Loucy (cell line): ENCODE measurements at regions not wholly inside any gene's neighbourhood (a gene's known extent, or its start where the extent isn't known, plus 50 kb on each side); places are given as distances from the start of the nearest gene placed in this dataset.

Experiments
- H2AFZ ChIP-seq: fragments of 200-600 bp; sonication (generic); 2 replicates; pipeline ENCODE4 v1.6.0; 2016; ENCODE audit warnings: antibody characterized with exemption, mild to moderate bottlenecking, low read length, moderate library complexity
- H3F3A ChIP-seq: fragments of 200-600 bp; 2 replicates; pipeline ENCODE4 v1.6.0; 2016; ENCODE audit warnings: antibody characterized with exemption, low read depth, mild to moderate bottlenecking
- H3K27me3 ChIP-seq: fragments of 200-600 bp; sonication (generic); 2 replicates; pipeline ENCODE4 v1.6.1; 2014; ENCODE audit warnings: low read length, mild to moderate bottlenecking; ENCODE audit not compliant: insufficient read depth, poor library complexity, severe bottlenecking
- H3K36me3 ChIP-seq: fragments of 200-600 bp; sonication (generic); 2 replicates; pipeline ENCODE4 v1.6.1; 2016; ENCODE audit warnings: low read length; ENCODE audit not compliant: insufficient read depth
- H3K4me1 ChIP-seq: fragments of 200-600 bp; sonication (generic); 2 replicates; pipeline ENCODE4 v1.5.1; 2014; ENCODE audit warnings: low read length, mild to moderate bottlenecking; ENCODE audit not compliant: insufficient read depth, poor library complexity, severe bottlenecking
- H3K4me2 ChIP-seq: fragments of 200-600 bp; sonication (generic); 2 replicates; pipeline ENCODE4 v1.6.0; 2014; ENCODE audit warnings: antibody characterized with exemption, low read length, low read depth, mild to moderate bottlenecking; ENCODE audit not compliant: poor library complexity, severe bottlenecking
- H3K4me3 ChIP-seq: fragments of 200-600 bp; sonication (generic); 2 replicates; pipeline ENCODE4 v1.5.1; 2014; ENCODE audit warnings: low read length, mild to moderate bottlenecking, mixed read lengths; ENCODE audit not compliant: poor library complexity, severe bottlenecking
- H3K79me2 ChIP-seq: fragments of 200-600 bp; sonication (generic); 2 replicates; pipeline ENCODE4 v1.6.1; 2014; ENCODE audit warnings: low read length; ENCODE audit not compliant: insufficient read depth
- H3K9ac ChIP-seq: fragments of 200-600 bp; sonication (generic); 2 replicates; pipeline ENCODE4 v1.6.0; 2014; ENCODE audit warnings: mild to moderate bottlenecking, low read depth, low read length, moderate library complexity; ENCODE audit not compliant: poor library complexity, severe bottlenecking
- H3K9me2 ChIP-seq: fragments of 200-600 bp; sonication (generic); replicated peaks from 2 replicates; pipeline ENCODE4 v1.6.1; 2016; ENCODE audit warnings: low read depth, low read length, mixed read lengths
- H3K9me3 ChIP-seq: fragments of 200-600 bp; sonication (generic); 2 replicates; pipeline ENCODE4 v1.6.1; 2014; ENCODE audit warnings: mild to moderate bottlenecking, antibody characterized with exemption, low read length, low read depth; ENCODE audit not compliant: insufficient read depth
- H4K20me1 ChIP-seq: fragments of 200-600 bp; sonication (generic); 2 replicates; pipeline ENCODE4 v1.6.0; 2014; ENCODE audit warnings: antibody characterized with exemption, low read length, mild to moderate bottlenecking; ENCODE audit not compliant: insufficient read depth, poor library complexity, severe bottlenecking
- EZH2phosphoT487 ChIP-seq: fragments of 200-600 bp; IDR thresholded peaks from 2 replicates; pipeline ENCODE4 v1.6.1; 2018; ENCODE audit warnings: antibody characterized with exemption, mild to moderate bottlenecking, moderate library complexity, borderline replicate concordance
- TF ChIP-seq, protein P1 (sequence below): fragments of 200-600 bp; sonication (generic); conservative IDR thresholded peaks from 2 replicates; pipeline ENCODE4 v1.5.1; 2014; ENCODE audit warnings: mild to moderate bottlenecking, antibody characterized with exemption, low read length

DNA sequence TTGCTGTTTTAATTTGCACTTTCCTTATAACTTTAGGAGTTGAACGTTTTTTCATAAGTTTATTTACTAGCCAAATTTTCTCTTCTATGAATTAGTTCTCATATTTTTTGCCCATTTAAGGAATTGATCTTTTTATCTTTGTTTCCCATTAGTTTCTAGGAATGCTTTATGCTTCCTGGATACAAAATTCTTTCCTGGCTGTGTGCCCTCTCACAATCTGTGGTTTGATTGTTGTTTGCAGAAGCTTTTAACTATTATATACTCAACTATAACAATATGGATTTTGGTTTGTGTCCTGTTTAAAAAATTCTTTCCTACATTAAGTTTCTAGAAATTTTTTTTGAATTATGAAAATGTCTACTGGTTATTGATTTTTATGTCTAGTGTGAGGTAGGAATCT is 206.3 kb downstream of the CSNK1G3 start:
- no peak overlapping the region for H3K9ac ChIP-seq
- H3K9me3 ChIP-seq, result no peaks in the 10 kb centered on the region
- no peaks in the 10 kb centered on the region for H4K20me1 ChIP-seq
- H3K4me3 ChIP-seq, result no peak overlapping the region
- H3K4me1 ChIP-seq, result no peaks in the 10 kb centered on the region
- H3K79me2 ChIP-seq, result no peaks in the 10 kb centered on the region
- H3K9me2 ChIP-seq, result no peaks in the 10 kb centered on the region
- no peak overlapping the region for H2AFZ ChIP-seq
- no peak for TF ChIP-seq EZH2phosphoT487
- TF ChIP-seq, protein P1, sequence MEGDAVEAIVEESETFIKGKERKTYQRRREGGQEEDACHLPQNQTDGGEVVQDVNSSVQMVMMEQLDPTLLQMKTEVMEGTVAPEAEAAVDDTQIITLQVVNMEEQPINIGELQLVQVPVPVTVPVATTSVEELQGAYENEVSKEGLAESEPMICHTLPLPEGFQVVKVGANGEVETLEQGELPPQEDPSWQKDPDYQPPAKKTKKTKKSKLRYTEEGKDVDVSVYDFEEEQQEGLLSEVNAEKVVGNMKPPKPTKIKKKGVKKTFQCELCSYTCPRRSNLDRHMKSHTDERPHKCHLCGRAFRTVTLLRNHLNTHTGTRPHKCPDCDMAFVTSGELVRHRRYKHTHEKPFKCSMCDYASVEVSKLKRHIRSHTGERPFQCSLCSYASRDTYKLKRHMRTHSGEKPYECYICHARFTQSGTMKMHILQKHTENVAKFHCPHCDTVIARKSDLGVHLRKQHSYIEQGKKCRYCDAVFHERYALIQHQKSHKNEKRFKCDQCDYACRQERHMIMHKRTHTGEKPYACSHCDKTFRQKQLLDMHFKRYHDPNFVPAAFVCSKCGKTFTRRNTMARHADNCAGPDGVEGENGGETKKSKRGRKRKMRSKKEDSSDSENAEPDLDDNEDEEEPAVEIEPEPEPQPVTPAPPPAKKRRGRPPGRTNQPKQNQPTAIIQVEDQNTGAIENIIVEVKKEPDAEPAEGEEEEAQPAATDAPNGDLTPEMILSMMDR, result no peak
- no peaks in the 10 kb centered on the region for H3K27me3 ChIP-seq
- no peak overlapping the region for H3K4me2 ChIP-seq
- no peaks in the 10 kb centered on the region for H3K36me3 ChIP-seq
- no peaks in the 10 kb centered on the region for H3F3A ChIP-seq

DNA sequence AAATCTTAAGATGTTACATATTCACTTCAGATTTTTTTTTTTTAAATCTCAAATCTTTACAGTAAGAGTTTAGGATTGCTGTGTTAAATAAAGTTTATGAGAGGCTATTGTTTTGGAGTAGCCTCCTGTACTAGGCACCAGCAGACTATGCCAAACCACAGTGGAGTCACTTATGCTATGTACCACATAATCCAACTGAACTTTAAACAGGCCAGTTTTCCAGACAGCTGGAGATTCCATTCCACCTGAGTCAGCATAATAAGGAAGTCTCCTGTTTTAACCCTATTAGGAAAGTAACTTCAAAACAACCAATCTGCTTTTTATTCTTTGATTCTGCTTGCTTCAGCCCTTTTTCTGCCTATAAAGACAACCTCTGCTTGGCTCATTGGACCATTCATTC is 205.2 kb downstream of the CSNK1G3 start:
- Histone ChIP-seq H3K9ac (no peak overlapping the region), H3K4me3 (no peak overlapping the region), H3K9me2 (no peaks in the 10 kb centered on the region), H3K79me2 (no peaks in the 10 kb centered on the region), H3F3A (no peaks in the 10 kb centered on the region), H3K36me3 (no peaks in the 10 kb centered on the region), H2AFZ (no peak overlapping the region), H4K20me1 (no peaks in the 10 kb centered on the region), H3K4me2 (no peak overlapping the region), H3K27me3 (no peaks in the 10 kb centered on the region), H3K4me1 (no peaks in the 10 kb centered on the region), H3K9me3 (no peaks in the 10 kb centered on the region)
- TF ChIP-seq, protein P1, result no peak
- no peak for TF ChIP-seq EZH2phosphoT487

DNA sequence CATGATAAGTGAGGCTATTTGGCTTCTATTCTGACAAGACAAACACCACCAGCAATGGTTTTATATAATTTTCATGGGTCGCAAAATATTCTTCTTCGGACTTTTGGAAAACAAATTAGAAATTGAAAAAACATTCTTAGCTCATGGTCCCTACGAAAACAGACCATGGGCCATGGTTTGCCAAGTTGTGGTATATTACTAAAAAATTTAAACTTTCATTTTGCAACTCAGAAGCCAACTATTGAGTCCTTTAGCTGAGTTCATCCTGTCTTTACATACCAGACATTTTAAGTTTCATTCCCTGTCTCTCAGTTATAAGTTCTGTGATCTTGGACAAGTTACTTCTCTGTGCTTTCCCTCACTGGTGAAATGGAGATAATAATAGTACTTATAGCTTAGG is 198.1 kb downstream of the CSNK1G3 start:
- no peak overlapping the region for H2AFZ ChIP-seq
- no peak for TF ChIP-seq EZH2phosphoT487
- TF ChIP-seq, protein P1, result no peak
- H3K4me3 ChIP-seq, result no peak overlapping the region
- no peak overlapping the region for H3K9ac ChIP-seq
- no peaks in the 10 kb centered on the region for H3K36me3 ChIP-seq
- H3K4me1 ChIP-seq, result no peaks in the 10 kb centered on the region
- no peaks in the 10 kb centered on the region for H3K9me3 ChIP-seq
- no peaks in the 10 kb centered on the region for H3K79me2 ChIP-seq
- no peaks in the 10 kb centered on the region for H3K27me3 ChIP-seq
- H3F3A ChIP-seq, result no peaks in the 10 kb centered on the region
- no peak overlapping the region for H3K4me2 ChIP-seq
- no peaks in the 10 kb centered on the region for H3K9me2 ChIP-seq
- no peaks in the 10 kb centered on the region for H4K20me1 ChIP-seq
